ENCODE measurements at regions not wholly inside any gene's neighbourhood (a gene's known extent, or its start where the extent isn't known, plus 50 kb on each side); places are given as distances from the start of the nearest gene placed in this dataset.

GRCh38 chr10:55266797-55267196, 465.8 kb upstream of the PCDH15 start:
- no peak for TF ChIP-seq CTCF (IDR thresholded peaks at IDR 0.05; ENCODE audit: low read depth, low read length)
- no peak overlapping the region for H3K4me3 ChIP-seq (replicated peaks in 1 of 2; ENCODE audit: low read depth in 2 of 2, low read length in 2 of 2)
- no peak for DNase-seq (ENCODE audit: low read depth in 2 of 2)

GRCh38 chr10:55263327-55263726, 462.3 kb upstream of the PCDH15 start:
- no peak for TF ChIP-seq CTCF (IDR thresholded peaks at IDR 0.05; ENCODE audit: low read depth, low read length)
- no peak overlapping the region for H3K4me3 ChIP-seq (replicated peaks in 1 of 2; ENCODE audit: low read depth in 2 of 2, low read length in 2 of 2)
- DNase-seq (ENCODE audit: low read depth in 2 of 2) = no peak

GRCh38 chr10:55242544-55242943, 441.5 kb upstream of the PCDH15 start:
- DNase-seq (ENCODE audit: low read depth in 2 of 2) = no peak
- no peak for TF ChIP-seq CTCF (IDR thresholded peaks at IDR 0.05; ENCODE audit: low read depth, low read length)
- H3K4me3 ChIP-seq (replicated peaks in 1 of 2; ENCODE audit: low read depth in 2 of 2, low read length in 2 of 2) = no peak overlapping the region

GRCh38 chr10:55237462-55237861, 436.4 kb upstream of the PCDH15 start:
- no peak for DNase-seq (ENCODE audit: low read depth in 2 of 2)
- no peak overlapping the region for H3K4me3 ChIP-seq (replicated peaks in 1 of 2; ENCODE audit: low read depth in 2 of 2, low read length in 2 of 2)
- TF ChIP-seq CTCF (IDR thresholded peaks at IDR 0.05; ENCODE audit: low read depth, low read length) = no peak

- TF ChIP-seq CTCF (IDR thresholded peaks at IDR 0.05; ENCODE audit: low read depth, low read length) = no peak
- no peak overlapping the region for H3K4me3 ChIP-seq (replicated peaks in 1 of 2; ENCODE audit: low read depth in 2 of 2, low read length in 2 of 2)
- DNase-seq (ENCODE audit: low read depth in 2 of 2) = no peak
These were observed 432.5 kb upstream of the PCDH15 start for GRCh38 chr10:55233505-55233904.

GRCh38 chr10:55233090-55233489, 432.1 kb upstream of the PCDH15 start:
- DNase-seq (ENCODE audit: low read depth in 2 of 2) = no peak
- no peak for TF ChIP-seq CTCF (IDR thresholded peaks at IDR 0.05; ENCODE audit: low read depth, low read length)
- no peak overlapping the region for H3K4me3 ChIP-seq (replicated peaks in 1 of 2; ENCODE audit: low read depth in 2 of 2, low read length in 2 of 2)

GRCh38 chr10:55232553-55232952, 431.5 kb upstream of the PCDH15 start:
- DNase-seq (ENCODE audit: low read depth in 2 of 2) = no peak
- no peak overlapping the region for H3K4me3 ChIP-seq (replicated peaks in 1 of 2; ENCODE audit: low read depth in 2 of 2, low read length in 2 of 2)
- TF ChIP-seq CTCF (IDR thresholded peaks at IDR 0.05; ENCODE audit: low read depth, low read length) = no peak

All from cardiac fibroblast (primary cell).